Parathyroid adenoma (tissue), 2 donors: ENCODE measurements at regions not wholly inside any gene's neighbourhood (a gene's known extent, or its start where the extent isn't known, plus 50 kb on each side); places are given as distances from the start of the nearest gene placed in this dataset.

Experiments used
- H2AFZ ChIP-seq: fragments of 300-600 bp; sonication (generic); one replicate; pipeline ENCODE4 v1.7.0; 2017; ENCODE audit warnings: antibody characterized with exemption, mild to moderate bottlenecking
- H3K27ac ChIP-seq: fragments of 300-600 bp; sonication (generic); one replicate; pipeline ENCODE4 v1.7.0; 2017
- H3K27me3 ChIP-seq: fragments of 300-600 bp; sonication (generic); one replicate; pipeline ENCODE4 v1.7.0; 2017; ENCODE audit warnings: low read length; ENCODE audit not compliant: control insufficient read depth, insufficient read depth
- H3K36me3 ChIP-seq: fragments of 300-600 bp; sonication (generic); one replicate; pipeline ENCODE4 v1.7.0; 2017; ENCODE audit warnings: low read length; ENCODE audit not compliant: control insufficient read depth, insufficient read depth
- H3K4me1 ChIP-seq: fragments of 300-600 bp; sonication (generic); one replicate; pipeline ENCODE4 v1.7.0; 2017; ENCODE audit warnings: control low read depth
- H3K4me2 ChIP-seq: fragments of 300-600 bp; sonication (generic); one replicate; pipeline ENCODE4 v1.7.0; 2017; ENCODE audit warnings: low read length
- H3K4me3 ChIP-seq: fragments of 300-600 bp; sonication (generic); one replicate; pipeline ENCODE4 v1.7.0; 2017; ENCODE audit warnings: low read depth, low read length
- H3K79me2 ChIP-seq: fragments of 300-600 bp; sonication (generic); one replicate; pipeline ENCODE4 v1.7.0; 2017; ENCODE audit warnings: control low read depth
- H3K9ac ChIP-seq: fragments of 300-600 bp; sonication (generic); one replicate; pipeline ENCODE4 v1.7.0; 2017; ENCODE audit warnings: mild to moderate bottlenecking
- H3K9me3 ChIP-seq: fragments of 300-600 bp; sonication (generic); one replicate; pipeline ENCODE4 v1.7.0; 2017; ENCODE audit warnings: low read length; ENCODE audit not compliant: control insufficient read depth
- TF ChIP-seq, protein P1 (sequence below): fragments of 300-600 bp; sonication (generic); IDR thresholded peaks from one replicate; pipeline ENCODE4 v1.7.0; 2017; ENCODE audit warnings: antibody characterized with exemption, mild to moderate bottlenecking
- donor health status: primary hyperparathyroidism.

- Histone ChIP-seq H3K4me1 (no peaks in the 10 kb centered on the region), H2AFZ (no peak overlapping the region), H3K79me2 (peaks cover 3% of the 10 kb centered on the region), H3K27ac (no peak overlapping the region), H3K9ac (no peak overlapping the region), H3K4me3 (no peak overlapping the region), H3K27me3 (no peaks in the 10 kb centered on the region), H3K4me2 (no peak overlapping the region), H3K36me3 (no peaks in the 10 kb centered on the region), H3K9me3 (no peaks in the 10 kb centered on the region)
- TF ChIP-seq, protein P1, sequence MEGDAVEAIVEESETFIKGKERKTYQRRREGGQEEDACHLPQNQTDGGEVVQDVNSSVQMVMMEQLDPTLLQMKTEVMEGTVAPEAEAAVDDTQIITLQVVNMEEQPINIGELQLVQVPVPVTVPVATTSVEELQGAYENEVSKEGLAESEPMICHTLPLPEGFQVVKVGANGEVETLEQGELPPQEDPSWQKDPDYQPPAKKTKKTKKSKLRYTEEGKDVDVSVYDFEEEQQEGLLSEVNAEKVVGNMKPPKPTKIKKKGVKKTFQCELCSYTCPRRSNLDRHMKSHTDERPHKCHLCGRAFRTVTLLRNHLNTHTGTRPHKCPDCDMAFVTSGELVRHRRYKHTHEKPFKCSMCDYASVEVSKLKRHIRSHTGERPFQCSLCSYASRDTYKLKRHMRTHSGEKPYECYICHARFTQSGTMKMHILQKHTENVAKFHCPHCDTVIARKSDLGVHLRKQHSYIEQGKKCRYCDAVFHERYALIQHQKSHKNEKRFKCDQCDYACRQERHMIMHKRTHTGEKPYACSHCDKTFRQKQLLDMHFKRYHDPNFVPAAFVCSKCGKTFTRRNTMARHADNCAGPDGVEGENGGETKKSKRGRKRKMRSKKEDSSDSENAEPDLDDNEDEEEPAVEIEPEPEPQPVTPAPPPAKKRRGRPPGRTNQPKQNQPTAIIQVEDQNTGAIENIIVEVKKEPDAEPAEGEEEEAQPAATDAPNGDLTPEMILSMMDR, result no peak
Measured at GRCh38 chr4:41396869-41397268, 140.1 kb downstream of the UCHL1 start.

DNA sequence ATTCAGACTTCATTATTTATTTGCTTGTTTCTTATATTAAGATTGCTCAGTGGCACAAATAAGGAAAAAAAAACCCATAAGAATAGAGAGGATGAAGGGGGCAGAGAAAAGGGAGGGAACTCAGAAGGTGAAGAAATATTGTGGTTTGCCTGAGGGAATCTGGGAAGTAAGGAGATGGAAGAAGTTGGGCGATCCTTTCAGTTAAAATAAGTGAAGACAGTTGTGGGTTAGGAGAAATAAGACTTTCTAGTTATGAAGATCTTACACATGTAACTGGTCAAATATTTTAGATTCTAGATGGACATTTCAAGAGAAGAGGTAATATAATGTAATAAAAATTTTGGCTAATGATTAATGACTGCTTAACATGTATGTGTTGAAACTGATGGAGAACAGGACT, 138.7 kb upstream of the LIMCH1 start:
- no peaks in the 10 kb centered on the region for H3K4me1 ChIP-seq
- H3K27ac ChIP-seq, result no peak overlapping the region
- H3K27me3 ChIP-seq, result no peaks in the 10 kb centered on the region
- H3K4me3 ChIP-seq, result no peak overlapping the region
- TF ChIP-seq, protein P1, result no peak
- H3K9ac ChIP-seq, result no peak overlapping the region
- H3K79me2 ChIP-seq, result peaks cover 3% of the 10 kb centered on the region
- H3K4me2 ChIP-seq, result no peak overlapping the region
- H3K9me3 ChIP-seq, result no peaks in the 10 kb centered on the region
- no peaks in the 10 kb centered on the region for H3K36me3 ChIP-seq
- H2AFZ ChIP-seq, result no peak overlapping the region

- Histone ChIP-seq H3K4me1 (no peaks in the 10 kb centered on the region), H3K4me2 (no peak overlapping the region), H3K4me3 (no peak overlapping the region), H3K9ac (no peak overlapping the region), H3K27ac (no peak overlapping the region), H3K36me3 (no peaks in the 10 kb centered on the region), H3K79me2 (peaks cover 3% of the 10 kb centered on the region), H2AFZ (no peak overlapping the region), H3K9me3 (no peaks in the 10 kb centered on the region), H3K27me3 (no peaks in the 10 kb centered on the region)
- TF ChIP-seq, protein P1, result no peak
Measured at GRCh38 chr4:41400296-41400695, 137.7 kb upstream of the LIMCH1 start.

- H3K9me3 ChIP-seq, result no peaks in the 10 kb centered on the region
- H3K9ac ChIP-seq, result no peak overlapping the region
- peaks cover 9% of the 10 kb centered on the region for H3K79me2 ChIP-seq
- H3K4me2 ChIP-seq, result no peak overlapping the region
- H2AFZ ChIP-seq, result no peak overlapping the region
- peaks cover 4% of the 10 kb centered on the region for H3K4me1 ChIP-seq
- no peak overlapping the region for H3K4me3 ChIP-seq
- no peaks in the 10 kb centered on the region for H3K36me3 ChIP-seq
- TF ChIP-seq, protein P1, result no peak
- H3K27ac ChIP-seq, result no peak overlapping the region
- H3K27me3 ChIP-seq, result no peaks in the 10 kb centered on the region
Measured at GRCh38 chr4:41405464-41406112, 132.4 kb upstream of the LIMCH1 start.

GRCh38 chr4:41406113-41406516, 131.8 kb upstream of the LIMCH1 start:
- no peaks in the 10 kb centered on the region for H3K9me3 ChIP-seq
- TF ChIP-seq, protein P1, result no peak
- no peak overlapping the region for H2AFZ ChIP-seq
- H3K27ac ChIP-seq, result no peak overlapping the region
- no peak overlapping the region for H3K4me2 ChIP-seq
- H3K4me3 ChIP-seq, result no peak overlapping the region
- H3K9ac ChIP-seq, result no peak overlapping the region
- no peaks in the 10 kb centered on the region for H3K36me3 ChIP-seq
- peaks cover 4% of the 10 kb centered on the region for H3K4me1 ChIP-seq
- peaks cover 9% of the 10 kb centered on the region for H3K79me2 ChIP-seq
- no peaks in the 10 kb centered on the region for H3K27me3 ChIP-seq
